Stomach (tissue), 4 donors: ENCODE measurements at regions not wholly inside any gene's neighbourhood (a gene's known extent, or its start where the extent isn't known, plus 50 kb on each side); places are given as distances from the start of the nearest gene placed in this dataset.

Experiments
- CTCF ChIP-seq, 7 experiments: fragments of 450-650 bp in 4 of 7; fragments of 200-600 bp in 3 of 7; sonication (generic) in 3 of 7; IDR thresholded peaks; one replicate each; pipeline ENCODE4 v1.5.1; 2016 to 2019; ENCODE audit warnings: antibody characterized with exemption in 7 of 7, control low read depth in 2 of 7, mild to moderate bottlenecking in 1 of 7
- EP300 ChIP-seq: sonication (generic); formaldehyde crosslinking; IDR thresholded peaks from one replicate; pipeline ENCODE4 v1.6.1; 2017; ENCODE audit warnings: antibody characterized with exemption
- POLR2A ChIP-seq, 4 donors: fragments of 450-650 bp; IDR thresholded peaks; one replicate each; pipeline ENCODE4 v1.6.1; 2016; ENCODE audit warnings: antibody characterized with exemption in 4 of 4, control low read depth in 2 of 4, mild to moderate bottlenecking in 1 of 4, moderate library complexity in 1 of 4
- POLR2AphosphoS5 ChIP-seq, 3 donors: sonication (generic); formaldehyde crosslinking; IDR thresholded peaks; one replicate each; pipeline ENCODE4 v1.6.1; 2016; ENCODE audit warnings: antibody characterized with exemption in 3 of 3

GRCh38 chr6:115740907-115741306, 319.8 kb downstream of the FRK start:
- TF ChIP-seq POLR2A (IDR thresholded peaks at IDR 0.05), result no peak
- no peak for TF ChIP-seq CTCF (IDR thresholded peaks at IDR 0.05)
- TF ChIP-seq EP300, result no peak
- no peak for TF ChIP-seq POLR2AphosphoS5 (IDR thresholded peaks at IDR 0.05)
